WTC11 (cell line): ENCODE measurements at regions not wholly inside any gene's neighbourhood (a gene's known extent, or its start where the extent isn't known, plus 50 kb on each side); places are given as distances from the start of the nearest gene placed in this dataset.

Experiments used
- TF ChIP-seq, protein P1 (sequence below): sonication (generic); formaldehyde crosslinking; IDR thresholded peaks from 2 replicates; pipeline ENCODE4 v1.8.0; 2022; ENCODE audit warnings: mild to moderate bottlenecking, missing genetic modification reagents
- TF ChIP-seq, protein P2 (sequence below): sonication (generic); formaldehyde crosslinking; IDR thresholded peaks from 2 replicates; pipeline ENCODE4 v1.8.1; 2022; ENCODE audit warnings: low read depth, missing genetic modification reagents, borderline replicate concordance

DNA sequence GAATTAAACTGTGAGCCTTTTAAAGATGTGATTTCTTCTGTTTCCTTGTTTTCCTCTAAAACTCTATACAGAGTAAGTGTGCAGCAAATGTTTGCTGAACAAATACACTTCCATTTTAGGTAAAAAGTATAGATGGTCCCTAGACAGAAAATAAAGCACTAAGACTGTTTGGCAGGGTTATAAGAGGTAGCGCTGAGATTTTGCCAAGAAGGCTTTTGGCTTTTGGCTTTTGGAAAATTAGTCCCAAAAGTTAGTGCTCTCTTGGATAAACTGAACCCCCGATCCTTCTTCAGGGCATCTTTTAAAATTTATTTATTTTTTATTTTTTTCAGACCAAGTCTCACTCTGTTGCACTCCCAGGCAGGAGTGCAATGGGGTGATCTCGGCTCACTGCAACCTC, 175.7 kb upstream of the NRP1 start:
- TF ChIP-seq, protein P1, sequence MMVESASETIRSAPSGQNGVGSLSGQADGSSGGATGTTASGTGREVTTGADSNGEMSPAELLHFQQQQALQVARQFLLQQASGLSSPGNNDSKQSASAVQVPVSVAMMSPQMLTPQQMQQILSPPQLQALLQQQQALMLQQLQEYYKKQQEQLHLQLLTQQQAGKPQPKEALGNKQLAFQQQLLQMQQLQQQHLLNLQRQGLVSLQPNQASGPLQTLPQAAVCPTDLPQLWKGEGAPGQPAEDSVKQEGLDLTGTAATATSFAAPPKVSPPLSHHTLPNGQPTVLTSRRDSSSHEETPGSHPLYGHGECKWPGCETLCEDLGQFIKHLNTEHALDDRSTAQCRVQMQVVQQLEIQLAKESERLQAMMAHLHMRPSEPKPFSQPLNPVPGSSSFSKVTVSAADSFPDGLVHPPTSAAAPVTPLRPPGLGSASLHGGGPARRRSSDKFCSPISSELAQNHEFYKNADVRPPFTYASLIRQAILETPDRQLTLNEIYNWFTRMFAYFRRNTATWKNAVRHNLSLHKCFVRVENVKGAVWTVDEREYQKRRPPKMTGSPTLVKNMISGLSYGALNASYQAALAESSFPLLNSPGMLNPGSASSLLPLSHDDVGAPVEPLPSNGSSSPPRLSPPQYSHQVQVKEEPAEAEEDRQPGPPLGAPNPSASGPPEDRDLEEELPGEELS (CRISPR knock-in tag): no peak
- TF ChIP-seq, protein P2, sequence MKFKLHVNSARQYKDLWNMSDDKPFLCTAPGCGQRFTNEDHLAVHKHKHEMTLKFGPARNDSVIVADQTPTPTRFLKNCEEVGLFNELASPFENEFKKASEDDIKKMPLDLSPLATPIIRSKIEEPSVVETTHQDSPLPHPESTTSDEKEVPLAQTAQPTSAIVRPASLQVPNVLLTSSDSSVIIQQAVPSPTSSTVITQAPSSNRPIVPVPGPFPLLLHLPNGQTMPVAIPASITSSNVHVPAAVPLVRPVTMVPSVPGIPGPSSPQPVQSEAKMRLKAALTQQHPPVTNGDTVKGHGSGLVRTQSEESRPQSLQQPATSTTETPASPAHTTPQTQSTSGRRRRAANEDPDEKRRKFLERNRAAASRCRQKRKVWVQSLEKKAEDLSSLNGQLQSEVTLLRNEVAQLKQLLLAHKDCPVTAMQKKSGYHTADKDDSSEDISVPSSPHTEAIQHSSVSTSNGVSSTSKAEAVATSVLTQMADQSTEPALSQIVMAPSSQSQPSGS: no peak
